Pancreas (tissue), 10 donors: ENCODE measurements at regions not wholly inside any gene's neighbourhood (a gene's known extent, or its start where the extent isn't known, plus 50 kb on each side); places are given as distances from the start of the nearest gene placed in this dataset.
"Not testable (repeated sequence)": the region's sequence is repeated elsewhere in the genome, so short reads cannot be mapped to it uniquely, and the experiment has no call there.

Experiments used
- ATAC-seq, 4 donors: fragments of 200-7000 bp; cut with Tn5 transposase; one replicate each; pipeline versions ENCODE4 v1.8.0 to v1.9.1; 2020; ENCODE audit warnings: mild to moderate bottlenecking in 4 of 4, moderate library complexity in 4 of 4
- DNase-seq, 6 donors: peaks; one replicate each; pipeline ENCODE4 v3.0.0-alpha.2; 2020
- FAIRE-seq: peaks from 2 replicates; lab custom pipeline; 2012; peaks lifted over from hg19 to GRCh38; lab: Jason Lieb, UNC
- H3K27ac ChIP-seq, 4 donors: fragments of 200-600 bp; sonication (generic); 1 replicate in 3 of 4; 2 replicates in 1 of 4; pipeline versions ENCODE4 v1.5.0 to v1.8.0; 2020
- H3K27me3 ChIP-seq, 4 donors: fragments of 200-600 bp; one replicate each; pipeline ENCODE4 v1.8.0; 2021
- H3K36me3 ChIP-seq, 3 donors: fragments of 200-600 bp; sonication (generic) in 1 of 3; one replicate each; pipeline versions ENCODE4 v1.5.0 to v1.8.0; 2020 to 2021
- H3K4me1 ChIP-seq, 3 donors: fragments of 200-600 bp; one replicate each; pipeline ENCODE4 v1.8.0; 2021
- H3K4me3 ChIP-seq, 4 donors: fragments of 200-600 bp; sonication (generic) in 2 of 4; one replicate each; pipeline versions ENCODE4 v1.5.0 to v1.8.0; 2020 to 2021
- H3K9me3 ChIP-seq, 4 donors: fragments of 200-600 bp; one replicate each; pipeline ENCODE4 v1.8.0; 2021
- WGBS, 2 donors: extraction: QIAGEN DNeasy Blood & Tissue Kit; methylation state at CpG; one replicate each; pipeline ENCODE4 v1.1.7; 2013; 5-methylcytosine and 5-hydroxymethylcytosine counted together
- intact Hi-C, 3 donors: fragments of 100-400 bp; cut with DNase I; formaldehyde crosslinking; loops; one replicate each; pipeline versions ENCODE4 v1.11.1 to v1.14.2; 2022
- TF ChIP-seq, protein P1 (sequence below), 4 donors: fragments of 200-600 bp; sonication (generic) in 3 of 4; IDR thresholded peaks; one replicate each; pipeline versions ENCODE4 v1.5.0 to v1.8.0; 2021; ENCODE audit warnings: antibody characterized with exemption in 4 of 4
- donor health status: healthy with polysubstance abuse.
- donor health status: DM: no; HTN: no; CAD: no; lungs with moderate emphysema.
- donor health status: DM: no; HTN: no; CAD: no.
- donor health status: control.
- donor health status: control.
- donor health status: Bipolar disorder and iron deficiency.
- donor health status: DM: yes; HTN: yes; CAD: no.
- donor health status: DM: no; HTN: no; CAD: no.
- donor health status: DM: no; HTN: no; CAD: no.
- donor health status: DM: yes; HTN: yes; CAD: no.

DNA sequence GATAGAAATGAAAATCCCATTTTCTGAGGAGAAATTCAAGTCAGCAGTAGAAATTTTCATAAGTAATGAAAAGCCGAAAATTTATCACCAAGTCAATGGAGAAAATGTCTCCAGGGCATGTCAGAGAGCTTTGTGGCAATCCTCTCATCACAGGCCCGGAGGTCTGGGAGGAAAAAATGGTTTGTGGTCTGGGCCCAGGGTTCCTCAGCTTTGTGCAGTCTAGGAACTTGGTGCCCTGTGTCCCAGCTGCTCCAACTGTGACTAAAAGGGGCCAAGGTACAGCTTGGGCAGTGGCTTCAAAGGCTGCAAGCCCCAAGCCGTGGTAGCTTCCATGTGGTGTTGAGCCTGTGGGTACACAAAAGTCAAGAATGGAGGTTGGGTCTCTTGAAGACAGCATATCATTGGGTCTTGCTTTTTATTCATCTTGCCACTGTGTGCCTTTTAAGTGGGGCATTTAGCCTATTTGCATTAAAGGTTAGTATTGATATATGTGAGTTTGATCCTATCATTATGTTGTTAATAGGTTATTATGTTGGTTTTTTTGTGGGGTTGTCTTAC, 608.5 kb downstream of the PDHA2 start:
- ATAC-seq: no peak
- H3K4me1 ChIP-seq: no peaks in the 10 kb centered on the region
- no peak overlapping the region for H3K27ac ChIP-seq
- WGBS, 2 donors: 42 to 46% methylated on average over 3 of the region's 3 CpGs
- no peak for FAIRE-seq
- TF ChIP-seq, protein P1, sequence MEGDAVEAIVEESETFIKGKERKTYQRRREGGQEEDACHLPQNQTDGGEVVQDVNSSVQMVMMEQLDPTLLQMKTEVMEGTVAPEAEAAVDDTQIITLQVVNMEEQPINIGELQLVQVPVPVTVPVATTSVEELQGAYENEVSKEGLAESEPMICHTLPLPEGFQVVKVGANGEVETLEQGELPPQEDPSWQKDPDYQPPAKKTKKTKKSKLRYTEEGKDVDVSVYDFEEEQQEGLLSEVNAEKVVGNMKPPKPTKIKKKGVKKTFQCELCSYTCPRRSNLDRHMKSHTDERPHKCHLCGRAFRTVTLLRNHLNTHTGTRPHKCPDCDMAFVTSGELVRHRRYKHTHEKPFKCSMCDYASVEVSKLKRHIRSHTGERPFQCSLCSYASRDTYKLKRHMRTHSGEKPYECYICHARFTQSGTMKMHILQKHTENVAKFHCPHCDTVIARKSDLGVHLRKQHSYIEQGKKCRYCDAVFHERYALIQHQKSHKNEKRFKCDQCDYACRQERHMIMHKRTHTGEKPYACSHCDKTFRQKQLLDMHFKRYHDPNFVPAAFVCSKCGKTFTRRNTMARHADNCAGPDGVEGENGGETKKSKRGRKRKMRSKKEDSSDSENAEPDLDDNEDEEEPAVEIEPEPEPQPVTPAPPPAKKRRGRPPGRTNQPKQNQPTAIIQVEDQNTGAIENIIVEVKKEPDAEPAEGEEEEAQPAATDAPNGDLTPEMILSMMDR (IDR thresholded peaks at IDR 0.05): no peak
- no peaks in the 10 kb centered on the region for H3K27me3 ChIP-seq
- intact Hi-C loops: no loop called here
- no peak overlapping the region for H3K4me3 ChIP-seq
- H3K36me3 ChIP-seq: no peaks in the 10 kb centered on the region
- DNase-seq: no peak
- H3K9me3 ChIP-seq: no peaks in the 10 kb centered on the region

GRCh38 chr4:96455045-96455720, 615.3 kb downstream of the PDHA2 start:
- Histone ChIP-seq H3K36me3 (no peaks in the 10 kb centered on the region), H3K4me3 (no peak overlapping the region), H3K27me3 (no peaks in the 10 kb centered on the region), H3K27ac (no peak overlapping the region), H3K4me1 (no peaks in the 10 kb centered on the region), H3K9me3 (no peaks in the 10 kb centered on the region)
- TF ChIP-seq, protein P1 (IDR thresholded peaks at IDR 0.05): no peak
- intact Hi-C loops: no loop called here
- no peak for ATAC-seq
- 69 to 78% methylated on average over 6 of the region's 6 CpGs for WGBS, 2 donors
- no peak for FAIRE-seq
- no peak for DNase-seq

GRCh38 chr4:96458031-96458430, 618.1 kb downstream of the PDHA2 start:
- H3K27ac ChIP-seq, H3K4me3 ChIP-seq, H3K9me3 ChIP-seq, H3K4me1 ChIP-seq, H3K36me3 ChIP-seq, DNase-seq, ATAC-seq, H3K27me3 ChIP-seq, FAIRE-seq, intact Hi-C loops: not testable (repeated sequence)
- 70 to 78% methylated on average over 4 of the region's 4 CpGs for WGBS, 2 donors

DNA sequence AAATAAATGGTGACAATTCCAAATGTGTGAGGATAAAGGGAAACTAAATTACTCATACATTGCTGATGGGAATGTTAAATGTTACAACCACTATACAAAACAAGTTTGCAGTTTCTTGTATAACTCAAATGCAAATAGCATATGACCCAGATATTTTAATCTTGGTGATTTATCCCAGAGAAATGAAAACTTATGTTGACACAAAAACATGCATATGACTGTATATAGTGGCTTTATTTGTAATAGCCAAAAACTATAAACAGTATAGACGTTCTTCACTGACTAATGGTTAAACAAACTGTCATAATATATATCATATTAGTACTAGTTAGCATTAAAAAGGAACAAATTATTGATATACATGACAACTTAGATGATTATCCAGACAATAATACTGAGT, 619.2 kb downstream of the PDHA2 start:
- no peaks in the 10 kb centered on the region for H3K36me3 ChIP-seq
- FAIRE-seq (no peak), ATAC-seq (no peak), DNase-seq (no peak)
- WGBS, 2 donors: 34 to 36% methylated on average over 1 of the region's 1 CpG
- no peaks in the 10 kb centered on the region for H3K9me3 ChIP-seq
- no peak overlapping the region for H3K27ac ChIP-seq
- no peak overlapping the region for H3K4me3 ChIP-seq
- TF ChIP-seq, protein P1 (IDR thresholded peaks at IDR 0.05): no peak
- intact Hi-C loops: no loop called here
- H3K27me3 ChIP-seq: no peaks in the 10 kb centered on the region
- no peaks in the 10 kb centered on the region for H3K4me1 ChIP-seq

DNA sequence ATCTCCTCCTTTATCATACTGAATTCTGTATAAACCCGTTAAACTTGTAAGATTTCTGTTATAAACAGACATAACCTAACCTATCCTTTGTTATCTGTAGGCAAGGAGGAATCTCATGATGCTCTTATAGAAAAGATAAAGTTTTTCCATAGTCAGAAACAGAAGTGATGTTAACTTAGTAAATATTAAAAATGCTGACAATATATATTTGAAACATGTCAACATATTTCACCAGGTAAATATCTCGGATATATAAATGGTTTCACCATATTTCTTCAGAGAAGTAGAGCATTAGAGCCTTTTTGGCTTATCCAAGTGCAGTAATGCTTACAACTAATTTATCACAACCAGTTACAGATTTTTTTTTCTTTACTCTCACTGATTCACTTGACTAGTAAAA, 625.9 kb downstream of the PDHA2 start:
- no peaks in the 10 kb centered on the region for H3K36me3 ChIP-seq
- TF ChIP-seq, protein P1 (IDR thresholded peaks at IDR 0.05): no peak
- 45 to 66% methylated on average over 2 of the region's 2 CpGs for WGBS, 2 donors
- no peaks in the 10 kb centered on the region for H3K9me3 ChIP-seq
- no peak overlapping the region for H3K27ac ChIP-seq
- FAIRE-seq (no peak), DNase-seq (no peak), ATAC-seq (no peak)
- intact Hi-C loops: no loop called here
- H3K4me3 ChIP-seq: no peak overlapping the region
- H3K27me3 ChIP-seq: no peaks in the 10 kb centered on the region
- H3K4me1 ChIP-seq: no peaks in the 10 kb centered on the region
